Urothelium cell line (cell line): ENCODE measurements at regions not wholly inside any gene's neighbourhood (a gene's known extent, or its start where the extent isn't known, plus 50 kb on each side); places are given as distances from the start of the nearest gene placed in this dataset.

Experiments
- DNase-seq: peaks from one replicate; pipeline ENCODE4 v3.0.0; 2011; ENCODE audit warnings: low spot score, mixed read lengths
- FAIRE-seq: peaks from 2 replicates; lab custom pipeline; 2011; peaks lifted over from hg19 to GRCh38; lab: Jason Lieb, UNC

DNA sequence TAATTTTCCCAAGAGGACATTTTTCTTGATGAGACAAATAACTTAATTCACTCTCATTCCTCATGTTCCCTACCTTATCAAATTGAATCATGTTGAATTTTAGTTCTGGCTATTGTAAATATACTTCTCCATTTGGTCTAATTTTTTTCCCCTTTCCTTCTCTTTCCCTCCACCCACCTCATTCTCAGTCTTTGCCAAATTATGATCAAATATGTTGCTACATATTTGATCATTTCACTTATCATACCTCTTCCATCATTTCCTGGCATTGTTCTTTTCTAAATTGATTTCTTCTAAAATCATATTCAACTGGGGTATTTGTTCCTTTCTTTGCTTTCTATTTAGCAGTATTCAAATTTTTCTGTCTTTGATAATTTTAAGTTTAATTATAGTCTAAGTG is 52.3 kb downstream of the HDGFL1 start:
- no peak for FAIRE-seq

GRCh38 chr6:22622351-22622750 is 53.0 kb downstream of the HDGFL1 start:
- FAIRE-seq: no peak

More for the DNA sequence above, 52.3 kb downstream of the HDGFL1 start:
- no peak for DNase-seq

DNA sequence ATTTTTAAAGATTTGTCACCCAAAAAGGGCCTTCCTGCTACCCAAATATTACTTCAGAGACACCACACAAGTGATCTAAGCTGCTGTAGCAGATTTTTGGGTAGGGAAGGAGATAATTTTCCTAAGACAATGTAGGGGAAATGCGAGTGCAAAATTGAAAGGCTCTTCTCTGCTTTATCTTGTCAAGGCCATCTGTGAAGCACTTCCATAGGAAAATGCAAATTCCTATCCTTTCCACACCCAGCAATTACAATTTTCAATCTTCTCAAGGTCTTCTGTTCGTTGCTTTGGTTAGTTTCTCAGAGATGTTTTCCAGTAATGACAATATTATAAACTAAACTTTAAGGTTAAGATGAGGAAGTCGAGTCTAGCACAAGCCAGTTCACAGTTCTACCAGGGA is 53.4 kb downstream of the HDGFL1 start:
- DNase-seq (no peak), FAIRE-seq (no peak)

More at GRCh38 chr6:22622351-22622750, 53.0 kb downstream of the HDGFL1 start:
- DNase-seq: no peak

GRCh38 chr6:22627644-22628043 is 58.3 kb downstream of the HDGFL1 start:
- FAIRE-seq (no peak), DNase-seq (no peak)

DNA sequence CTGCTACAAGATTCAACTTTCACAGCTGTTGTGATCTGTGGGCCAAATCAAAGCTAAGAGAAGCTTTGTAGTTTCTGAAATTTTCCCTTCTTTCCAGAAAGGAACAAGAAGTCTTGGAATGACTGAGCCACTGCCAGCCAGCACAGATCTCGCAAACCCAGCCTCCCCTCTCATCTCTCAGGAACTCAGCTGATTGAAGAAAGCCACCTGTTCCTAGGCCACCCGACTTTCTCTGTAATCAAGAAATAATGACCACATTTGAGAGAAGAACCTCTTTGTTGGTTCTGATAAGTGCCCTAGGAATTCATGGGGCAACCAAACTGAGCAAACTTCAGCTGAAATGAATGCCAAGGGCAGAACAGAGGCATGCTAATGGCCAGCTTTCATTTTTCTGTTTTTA is 61.7 kb downstream of the HDGFL1 start:
- DNase-seq (no peak), FAIRE-seq (no peak)

DNA sequence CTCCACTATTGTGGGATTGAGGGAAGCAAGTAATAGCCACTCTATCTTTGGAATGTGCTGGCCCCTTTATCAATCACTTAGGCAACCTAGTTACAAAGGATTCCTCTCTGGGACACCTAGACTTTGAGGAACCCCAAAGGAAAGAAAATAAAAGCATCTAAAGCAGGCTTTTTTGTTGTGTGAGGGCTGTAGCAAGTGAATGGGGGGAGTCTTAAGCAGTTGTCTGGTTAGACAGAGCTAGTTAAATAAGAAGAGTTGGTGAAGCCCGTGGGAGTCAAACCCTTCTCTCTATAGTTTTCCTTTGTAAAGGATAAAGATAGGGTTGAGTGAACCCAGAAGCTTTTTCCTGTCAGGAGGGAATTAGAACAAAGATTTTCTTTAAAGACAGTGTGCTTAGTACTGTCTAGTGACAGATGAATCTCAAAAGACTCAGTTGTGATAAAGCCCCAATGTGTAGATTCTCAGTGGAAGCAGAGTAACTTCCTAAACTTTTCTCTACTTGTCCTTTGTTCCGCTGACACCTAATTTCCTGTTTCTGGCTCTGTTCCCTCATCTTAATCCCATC is 63.3 kb downstream of the HDGFL1 start:
- FAIRE-seq (no peak), DNase-seq (no peak)

GRCh38 chr6:22636452-22636851 is 67.1 kb downstream of the HDGFL1 start:
- no peak for DNase-seq
- FAIRE-seq: no peak

- DNase-seq (no peak), FAIRE-seq (no peak)
These were observed 68.4 kb downstream of the HDGFL1 start for GRCh38 chr6:22637782-22638181.

DNA sequence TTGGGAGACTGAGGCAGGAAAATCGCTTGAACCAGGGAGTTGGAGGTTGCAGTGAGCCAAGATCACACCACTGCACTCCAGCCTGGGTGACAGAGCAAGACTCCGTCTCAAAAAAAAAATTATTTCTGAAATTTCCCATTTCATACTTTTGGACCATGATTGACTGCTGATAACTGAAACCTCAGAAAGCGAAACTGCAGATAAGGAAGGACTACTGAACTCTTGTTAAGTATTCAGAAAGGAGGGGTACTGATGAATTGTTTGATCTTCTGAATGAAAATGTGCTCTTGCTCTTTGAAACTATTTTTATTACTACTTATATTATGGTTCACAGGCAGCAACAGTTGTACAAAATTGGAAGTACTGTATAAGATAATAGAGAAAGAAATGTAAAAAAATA is 69.0 kb downstream of the HDGFL1 start:
- FAIRE-seq: no peak
- DNase-seq: no peak

DNA sequence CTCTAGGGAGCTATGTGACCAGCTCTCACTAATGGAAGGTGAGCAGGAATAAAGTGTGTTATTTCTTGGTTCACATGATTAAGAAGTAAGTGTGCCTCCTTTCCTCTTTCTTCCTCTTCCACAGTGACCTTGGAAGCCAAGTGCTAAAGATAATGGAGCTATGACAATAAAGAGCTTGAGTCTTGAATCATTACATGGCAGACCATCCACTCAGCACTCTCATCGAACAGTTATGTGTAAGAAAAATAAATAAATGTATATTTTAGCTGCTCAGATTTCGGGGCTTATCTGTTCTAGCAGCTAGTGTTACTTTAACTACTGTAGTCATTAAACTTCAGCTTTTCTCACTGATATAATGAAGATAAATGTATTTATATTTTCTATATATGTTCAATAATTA is 72.9 kb downstream of the HDGFL1 start:
- no peak for FAIRE-seq
- no peak for DNase-seq

GRCh38 chr6:22643780-22644179 is 74.4 kb downstream of the HDGFL1 start:
- DNase-seq: no peak
- no peak for FAIRE-seq

DNA sequence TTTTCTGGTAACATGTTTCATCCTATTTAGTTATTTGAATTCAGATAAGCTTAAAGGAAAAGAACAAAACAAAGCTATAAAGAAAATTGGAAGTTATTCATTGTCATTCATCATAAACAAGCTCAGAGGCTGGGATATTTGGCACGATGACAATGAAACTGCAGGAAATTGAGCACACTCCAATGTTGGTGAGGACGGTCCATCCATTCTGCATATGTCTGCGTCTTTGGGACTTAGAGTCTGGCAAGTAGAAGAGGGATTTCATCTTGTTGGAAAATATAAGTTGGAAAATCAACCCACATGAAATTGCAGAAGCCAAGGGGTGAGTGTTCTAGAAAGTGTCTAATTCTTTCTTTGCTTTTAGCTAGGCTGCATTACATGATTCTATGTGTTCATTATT is 78.4 kb downstream of the HDGFL1 start:
- DNase-seq (no peak), FAIRE-seq (no peak)

- no peak for DNase-seq
- no peak for FAIRE-seq
These were observed 82.4 kb downstream of the HDGFL1 start for GRCh38 chr6:22651731-22652130.

- DNase-seq: no peak
- no peak for FAIRE-seq
These were observed 84.7 kb downstream of the HDGFL1 start for GRCh38 chr6:22653980-22654610.

GRCh38 chr6:22656706-22657351 is 87.5 kb downstream of the HDGFL1 start:
- no peak for FAIRE-seq

GRCh38 chr6:22657352-22657980 is 88.1 kb downstream of the HDGFL1 start:
- FAIRE-seq: no peak
- no peak for DNase-seq

More at GRCh38 chr6:22656706-22657351, 87.5 kb downstream of the HDGFL1 start:
- DNase-seq: no peak

GRCh38 chr6:22658183-22658582 is 88.8 kb downstream of the HDGFL1 start:
- DNase-seq: no peak
- no peak for FAIRE-seq

GRCh38 chr6:22658934-22659333 is 89.6 kb downstream of the HDGFL1 start:
- FAIRE-seq (no peak), DNase-seq (no peak)

- FAIRE-seq (no peak), DNase-seq (no peak)
These were observed 95.6 kb downstream of the HDGFL1 start for GRCh38 chr6:22664968-22665367.

DNA sequence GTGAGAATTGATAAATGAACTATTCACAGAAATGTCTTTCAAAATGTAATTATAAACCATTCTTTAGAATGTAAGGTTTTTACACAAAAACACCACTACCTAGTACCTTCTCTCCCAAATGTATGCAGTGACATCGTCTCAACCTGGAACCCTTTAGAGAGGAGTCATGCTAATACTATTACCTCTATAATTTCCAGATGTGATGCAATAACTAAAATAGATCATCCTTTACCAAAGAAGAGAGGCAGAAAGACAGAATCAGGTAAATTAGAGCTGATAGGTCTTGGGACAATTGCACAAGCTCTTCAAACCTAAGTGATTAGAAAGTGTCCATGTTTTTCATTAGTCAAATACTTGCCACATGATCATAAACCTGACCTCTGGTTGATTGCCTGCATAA is 96.7 kb downstream of the HDGFL1 start:
- no peak for DNase-seq
- FAIRE-seq: no peak

- no peak for FAIRE-seq
These were observed 97.2 kb downstream of the HDGFL1 start for GRCh38 chr6:22666586-22666985.

GRCh38 chr6:22667855-22668254 is 98.5 kb downstream of the HDGFL1 start:
- no peak for DNase-seq
- FAIRE-seq: no peak

More at GRCh38 chr6:22666586-22666985, 97.2 kb downstream of the HDGFL1 start:
- no peak for DNase-seq
